ENCODE measurements at regions not wholly inside any gene's neighbourhood (a gene's known extent, or its start where the extent isn't known, plus 50 kb on each side); places are given as distances from the start of the nearest gene placed in this dataset.

DNA sequence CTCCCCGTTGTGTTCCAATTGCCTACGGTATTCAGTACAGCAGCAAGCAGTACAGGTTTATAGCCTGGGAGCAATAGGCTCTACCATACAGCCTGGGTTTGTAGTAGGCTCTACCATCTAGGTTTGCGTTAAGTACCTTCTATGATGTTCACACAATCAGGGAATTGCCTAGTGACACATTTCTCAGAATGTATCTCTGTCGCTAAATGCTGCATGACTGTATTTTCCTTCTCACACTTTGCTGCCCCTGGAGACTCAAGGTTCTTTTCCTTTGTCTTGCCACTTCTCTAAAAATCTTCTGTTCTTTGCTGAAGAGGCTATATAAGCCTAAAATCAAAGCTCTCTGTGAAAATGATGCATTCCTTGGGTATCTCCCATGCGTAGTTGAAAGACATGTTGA, 241.9 kb downstream of the CD83 start:
- TF ChIP-seq GATA3 (IDR thresholded peaks at IDR 0.05; ENCODE audit: low read depth, low read length) (no peak), GATA2 (IDR thresholded peaks at IDR 0.05; ENCODE audit: low read depth, low read length) (no peak)
